ENCODE measurements at regions not wholly inside any gene's neighbourhood (a gene's known extent, or its start where the extent isn't known, plus 50 kb on each side); places are given as distances from the start of the nearest gene placed in this dataset.

GRCh38 chr16:72612256-72612655 is 435.7 kb downstream of the ZFHX3 start:
- Mint-ChIP-seq H3K4me1 (ENCODE audit: unreplicated experiment) (peaks cover 14% of the 10 kb centered on the region), H3K9me3 (no peaks in the 10 kb centered on the region), H3K27me3 (no peaks in the 10 kb centered on the region), H3K36me3 (peaks cover 5% of the 10 kb centered on the region), H3K4me3 (no peak overlapping the region), H3K27ac (no peak overlapping the region)
- DNase-seq (ENCODE audit: extremely low spot score, unreplicated experiment), result no peak
- TF ChIP-seq, protein P1, sequence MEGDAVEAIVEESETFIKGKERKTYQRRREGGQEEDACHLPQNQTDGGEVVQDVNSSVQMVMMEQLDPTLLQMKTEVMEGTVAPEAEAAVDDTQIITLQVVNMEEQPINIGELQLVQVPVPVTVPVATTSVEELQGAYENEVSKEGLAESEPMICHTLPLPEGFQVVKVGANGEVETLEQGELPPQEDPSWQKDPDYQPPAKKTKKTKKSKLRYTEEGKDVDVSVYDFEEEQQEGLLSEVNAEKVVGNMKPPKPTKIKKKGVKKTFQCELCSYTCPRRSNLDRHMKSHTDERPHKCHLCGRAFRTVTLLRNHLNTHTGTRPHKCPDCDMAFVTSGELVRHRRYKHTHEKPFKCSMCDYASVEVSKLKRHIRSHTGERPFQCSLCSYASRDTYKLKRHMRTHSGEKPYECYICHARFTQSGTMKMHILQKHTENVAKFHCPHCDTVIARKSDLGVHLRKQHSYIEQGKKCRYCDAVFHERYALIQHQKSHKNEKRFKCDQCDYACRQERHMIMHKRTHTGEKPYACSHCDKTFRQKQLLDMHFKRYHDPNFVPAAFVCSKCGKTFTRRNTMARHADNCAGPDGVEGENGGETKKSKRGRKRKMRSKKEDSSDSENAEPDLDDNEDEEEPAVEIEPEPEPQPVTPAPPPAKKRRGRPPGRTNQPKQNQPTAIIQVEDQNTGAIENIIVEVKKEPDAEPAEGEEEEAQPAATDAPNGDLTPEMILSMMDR (conservative IDR thresholded peaks at IDR 0.05), result no peak

- H3K27ac Mint-ChIP-seq, result no peak overlapping the region
- H3K4me3 Mint-ChIP-seq, result no peak overlapping the region
- TF ChIP-seq, protein P1 (conservative IDR thresholded peaks at IDR 0.05), result no peak
These were observed 438.0 kb upstream of the PMFBP1 start for GRCh38 chr16:72609933-72610332.

DNA sequence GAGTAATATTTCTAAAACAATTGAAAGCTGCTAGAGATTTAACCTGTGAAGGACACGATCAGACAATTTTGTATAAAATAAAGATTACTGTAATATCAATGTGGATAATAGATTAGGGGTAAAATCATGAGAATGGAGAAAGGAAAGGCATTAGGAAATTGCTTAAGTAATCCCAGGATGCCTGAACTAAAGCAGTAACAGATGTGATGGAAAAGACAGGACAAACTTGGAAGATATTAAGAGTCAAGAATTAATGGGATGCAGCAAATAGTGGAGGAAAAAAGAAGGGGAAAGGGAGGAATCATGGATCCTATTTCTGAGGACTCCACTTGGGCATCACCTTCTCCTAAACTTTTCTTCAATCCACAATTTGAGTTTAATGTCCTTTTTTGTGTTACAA is 437.1 kb upstream of the PMFBP1 start:
- Mint-ChIP-seq H3K9me3 (no peaks in the 10 kb centered on the region), H3K4me1 (ENCODE audit: unreplicated experiment) (peaks cover 14% of the 10 kb centered on the region), H3K36me3 (peaks cover 7% of the 10 kb centered on the region), H3K27me3 (no peaks in the 10 kb centered on the region), H3K27ac (no peak overlapping the region), H3K4me3 (no peak overlapping the region)
- TF ChIP-seq, protein P1 (conservative IDR thresholded peaks at IDR 0.05), result no peak
- no peak for DNase-seq (ENCODE audit: extremely low spot score, unreplicated experiment)

More at GRCh38 chr16:72609933-72610332, 438.0 kb upstream of the PMFBP1 start:
- no peak for DNase-seq (ENCODE audit: extremely low spot score, unreplicated experiment)
- H3K9me3 Mint-ChIP-seq, result no peaks in the 10 kb centered on the region
- peaks cover 14% of the 10 kb centered on the region for H3K4me1 Mint-ChIP-seq (ENCODE audit: unreplicated experiment)
- H3K36me3 Mint-ChIP-seq, result peaks cover 2% of the 10 kb centered on the region
- H3K27me3 Mint-ChIP-seq, result no peaks in the 10 kb centered on the region

- Mint-ChIP-seq H3K27ac (no peak overlapping the region), H3K4me1 (ENCODE audit: unreplicated experiment) (no peaks in the 10 kb centered on the region), H3K4me3 (no peak overlapping the region), H3K36me3 (peaks cover 7% of the 10 kb centered on the region), H3K27me3 (no peaks in the 10 kb centered on the region), H3K9me3 (peaks cover 3% of the 10 kb centered on the region)
- no peak for DNase-seq (ENCODE audit: extremely low spot score, unreplicated experiment)
- TF ChIP-seq, protein P1 (conservative IDR thresholded peaks at IDR 0.05), result no peak
These were observed 432.4 kb upstream of the PMFBP1 start for GRCh38 chr16:72604375-72604774.

- H3K27me3 Mint-ChIP-seq, result no peaks in the 10 kb centered on the region
- TF ChIP-seq, protein P1 (conservative IDR thresholded peaks at IDR 0.05), result no peak
- H3K36me3 Mint-ChIP-seq, result peaks cover 7% of the 10 kb centered on the region
- no peak for DNase-seq (ENCODE audit: extremely low spot score, unreplicated experiment)
- no peaks in the 10 kb centered on the region for H3K4me1 Mint-ChIP-seq (ENCODE audit: unreplicated experiment)
- H3K9me3 Mint-ChIP-seq, result peaks cover 3% of the 10 kb centered on the region
- H3K4me3 Mint-ChIP-seq, result no peak overlapping the region
- no peak overlapping the region for H3K27ac Mint-ChIP-seq
These were observed 430.5 kb upstream of the PMFBP1 start for GRCh38 chr16:72602499-72602898.

DNA sequence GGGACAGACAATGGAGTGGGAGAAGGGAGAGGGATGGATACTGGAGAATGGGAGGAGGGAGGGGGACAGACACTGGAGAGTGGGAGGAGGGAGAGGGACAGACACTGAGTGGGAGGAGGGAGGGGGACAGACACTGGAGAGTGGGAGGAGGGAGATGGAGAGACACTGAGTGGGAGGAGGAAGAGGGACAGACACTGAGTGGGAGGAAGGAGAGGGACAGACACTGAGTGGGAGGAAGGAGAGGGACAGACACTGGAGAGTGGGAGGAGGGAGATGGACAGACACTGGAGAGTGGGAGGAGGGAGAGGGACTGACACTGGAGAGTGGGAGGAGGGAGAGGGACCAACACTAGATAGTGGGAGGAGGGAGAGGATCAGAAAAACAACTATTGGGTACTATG is 426.7 kb upstream of the PMFBP1 start:
- Mint-ChIP-seq H3K36me3 (no peaks in the 10 kb centered on the region), H3K9me3 (peaks cover 3% of the 10 kb centered on the region), H3K27me3 (no peaks in the 10 kb centered on the region), H3K27ac (no peak overlapping the region), H3K4me3 (no peak overlapping the region), H3K4me1 (ENCODE audit: unreplicated experiment) (no peaks in the 10 kb centered on the region)
- TF ChIP-seq, protein P1 (conservative IDR thresholded peaks at IDR 0.05), result no peak
- DNase-seq (ENCODE audit: extremely low spot score, unreplicated experiment), result no peak

Measured in type B pancreatic cell (in vitro differentiated cells).